IPS-11a (cell line): ENCODE measurements at regions not wholly inside any gene's neighbourhood (a gene's known extent, or its start where the extent isn't known, plus 50 kb on each side); places are given as distances from the start of the nearest gene placed in this dataset.
"Not testable (repeated sequence)": the region's sequence is repeated elsewhere in the genome, so short reads cannot be mapped to it uniquely, and the experiment has no call there.

ENCODE experiments used
- H3K4me3 ChIP-seq: one replicate; pipeline ENCODE4 v1.5.1; 2013; ENCODE audit warnings: low read depth, low read length, control low read depth

GRCh38 chr6:92431502-92431901 lies 987.9 kb downstream of the EPHA7 start:
- H3K4me3 ChIP-seq = no peak overlapping the region

GRCh38 chr6:92428448-92428847 lies 990.9 kb downstream of the EPHA7 start:
- no peak overlapping the region for H3K4me3 ChIP-seq

GRCh38 chr6:92427453-92427852 lies 991.9 kb downstream of the EPHA7 start:
- H3K4me3 ChIP-seq = no peak overlapping the region

GRCh38 chr6:92415656-92416055 lies 1003.7 kb downstream of the EPHA7 start:
- no peak overlapping the region for H3K4me3 ChIP-seq

- H3K4me3 ChIP-seq = no peak overlapping the region
Measured at GRCh38 chr6:92408350-92408749, 1011.0 kb downstream of the EPHA7 start.

- no peak overlapping the region for H3K4me3 ChIP-seq
Measured at GRCh38 chr6:92404281-92404680, 1015.1 kb downstream of the EPHA7 start.

- H3K4me3 ChIP-seq = no peak overlapping the region
Measured at GRCh38 chr6:92399911-92400310, 1019.4 kb downstream of the EPHA7 start.

GRCh38 chr6:92388706-92389105 lies 1030.7 kb downstream of the EPHA7 start:
- not testable (repeated sequence) for H3K4me3 ChIP-seq

- no peak overlapping the region for H3K4me3 ChIP-seq
Measured at GRCh38 chr6:92380803-92381601, 1038.4 kb downstream of the EPHA7 start.

GRCh38 chr6:92377137-92377536 lies 1042.2 kb downstream of the EPHA7 start:
- H3K4me3 ChIP-seq = no peak overlapping the region

GRCh38 chr6:92376691-92377090 lies 1042.7 kb downstream of the EPHA7 start:
- H3K4me3 ChIP-seq = no peak overlapping the region

GRCh38 chr6:92371211-92372208 lies 1047.8 kb downstream of the EPHA7 start:
- no peak overlapping the region for H3K4me3 ChIP-seq

- H3K4me3 ChIP-seq = no peak overlapping the region
Measured at GRCh38 chr6:92369309-92369708, 1050.0 kb downstream of the EPHA7 start.

- no peak overlapping the region for H3K4me3 ChIP-seq
Measured at GRCh38 chr6:92364948-92365541, 1054.3 kb downstream of the EPHA7 start.

- no peak overlapping the region for H3K4me3 ChIP-seq
Measured at GRCh38 chr6:92363111-92363510, 1056.2 kb downstream of the EPHA7 start.

- H3K4me3 ChIP-seq = no peak overlapping the region
Measured at GRCh38 chr6:92362404-92362803, 1057.0 kb downstream of the EPHA7 start.

GRCh38 chr6:92361990-92362389 lies 1057.4 kb downstream of the EPHA7 start:
- no peak overlapping the region for H3K4me3 ChIP-seq

GRCh38 chr6:92354270-92354829 lies 1065.0 kb downstream of the EPHA7 start:
- no peak overlapping the region for H3K4me3 ChIP-seq

- H3K4me3 ChIP-seq = no peak overlapping the region
Measured at GRCh38 chr6:92352130-92352529, 1067.2 kb downstream of the EPHA7 start.

- no peak overlapping the region for H3K4me3 ChIP-seq
Measured at GRCh38 chr6:92341201-92341600, 1078.2 kb downstream of the EPHA7 start.
